ENCODE measurements at regions not wholly inside any gene's neighbourhood (a gene's known extent, or its start where the extent isn't known, plus 50 kb on each side); places are given as distances from the start of the nearest gene placed in this dataset.
"Not testable (repeated sequence)": the region's sequence is repeated elsewhere in the genome, so short reads cannot be mapped to it uniquely, and the experiment has no call there.

- no peak for DNase-seq
These were observed 190.8 kb downstream of the ADRA2A start for GRCh38 chr10:111267673-111268072.

- no peak for DNase-seq
These were observed 196.4 kb downstream of the ADRA2A start for GRCh38 chr10:111273235-111273634.

- no peak for DNase-seq
These were observed 196.8 kb downstream of the ADRA2A start for GRCh38 chr10:111273635-111274034.

- no peak for DNase-seq
These were observed 198.3 kb downstream of the ADRA2A start for GRCh38 chr10:111275091-111275490.

- DNase-seq: no peak
These were observed 200.8 kb downstream of the ADRA2A start for GRCh38 chr10:111277661-111278060.

GRCh38 chr10:111278266-111278665 is 201.4 kb downstream of the ADRA2A start:
- no peak for DNase-seq

GRCh38 chr10:111281516-111281915 is 204.7 kb downstream of the ADRA2A start:
- DNase-seq: no peak

- DNase-seq: no peak
These were observed 212.6 kb downstream of the ADRA2A start for GRCh38 chr10:111289461-111289860.

GRCh38 chr10:111290649-111291048 is 213.8 kb downstream of the ADRA2A start:
- DNase-seq: no peak

GRCh38 chr10:111295788-111296187 is 219.0 kb downstream of the ADRA2A start:
- no peak for DNase-seq

- DNase-seq: no peak
These were observed 220.6 kb downstream of the ADRA2A start for GRCh38 chr10:111297351-111297848.

GRCh38 chr10:111298031-111298430 is 221.2 kb downstream of the ADRA2A start:
- DNase-seq: no peak

- no peak for DNase-seq
These were observed 222.2 kb downstream of the ADRA2A start for GRCh38 chr10:111299037-111299436.

GRCh38 chr10:111303887-111304286 is 227.1 kb downstream of the ADRA2A start:
- DNase-seq: no peak

GRCh38 chr10:111316722-111317212 is 239.9 kb downstream of the ADRA2A start:
- DNase-seq: no peak

GRCh38 chr10:111319866-111320265 is 243.0 kb downstream of the ADRA2A start:
- no peak for DNase-seq

- DNase-seq: no peak
These were observed 246.6 kb downstream of the ADRA2A start for GRCh38 chr10:111323389-111323966.

- DNase-seq: not testable (repeated sequence)
These were observed 255.3 kb downstream of the ADRA2A start for GRCh38 chr10:111332174-111332573.

GRCh38 chr10:111335826-111336225 is 259.0 kb downstream of the ADRA2A start:
- no peak for DNase-seq

GRCh38 chr10:111338035-111338434 is 261.2 kb downstream of the ADRA2A start:
- DNase-seq: no peak

- no peak for DNase-seq
These were observed 262.0 kb downstream of the ADRA2A start for GRCh38 chr10:111338805-111339204.

- no peak for DNase-seq
These were observed 268.0 kb downstream of the ADRA2A start for GRCh38 chr10:111344804-111345203.

- no peak for DNase-seq
These were observed 270.7 kb downstream of the ADRA2A start for GRCh38 chr10:111347386-111348013.

GRCh38 chr10:111348076-111348475 is 271.2 kb downstream of the ADRA2A start:
- DNase-seq: no peak

GRCh38 chr10:111354859-111355258 is 278.0 kb downstream of the ADRA2A start:
- no peak for DNase-seq
